OCI-LY1 (cell line): ENCODE measurements at regions not wholly inside any gene's neighbourhood (a gene's known extent, or its start where the extent isn't known, plus 50 kb on each side); places are given as distances from the start of the nearest gene placed in this dataset.

Experiments used
- EZH2 ChIP-seq: fragments of 200-600 bp; sonication (generic), shearing (Covaris generic); IDR thresholded peaks from 2 replicates; pipeline ENCODE4 v1.8.0; 2017; ENCODE audit warnings: borderline replicate concordance, mixed run types, mild to moderate bottlenecking, antibody characterized with exemption, low read length, moderate library complexity, mixed read lengths
- TF ChIP-seq, protein P1 (sequence below): fragments of 200-600 bp; sonication (generic), shearing (Covaris generic); IDR thresholded peaks from 2 replicates; pipeline ENCODE4 v1.5.1; 2017; ENCODE audit warnings: mild to moderate bottlenecking, antibody characterized with exemption, low read length, moderate library complexity, mixed read lengths

GRCh38 chr2:48240912-48241311 lies 73.6 kb upstream of the FOXN2 start:
- no peak for TF ChIP-seq EZH2
- TF ChIP-seq, protein P1, sequence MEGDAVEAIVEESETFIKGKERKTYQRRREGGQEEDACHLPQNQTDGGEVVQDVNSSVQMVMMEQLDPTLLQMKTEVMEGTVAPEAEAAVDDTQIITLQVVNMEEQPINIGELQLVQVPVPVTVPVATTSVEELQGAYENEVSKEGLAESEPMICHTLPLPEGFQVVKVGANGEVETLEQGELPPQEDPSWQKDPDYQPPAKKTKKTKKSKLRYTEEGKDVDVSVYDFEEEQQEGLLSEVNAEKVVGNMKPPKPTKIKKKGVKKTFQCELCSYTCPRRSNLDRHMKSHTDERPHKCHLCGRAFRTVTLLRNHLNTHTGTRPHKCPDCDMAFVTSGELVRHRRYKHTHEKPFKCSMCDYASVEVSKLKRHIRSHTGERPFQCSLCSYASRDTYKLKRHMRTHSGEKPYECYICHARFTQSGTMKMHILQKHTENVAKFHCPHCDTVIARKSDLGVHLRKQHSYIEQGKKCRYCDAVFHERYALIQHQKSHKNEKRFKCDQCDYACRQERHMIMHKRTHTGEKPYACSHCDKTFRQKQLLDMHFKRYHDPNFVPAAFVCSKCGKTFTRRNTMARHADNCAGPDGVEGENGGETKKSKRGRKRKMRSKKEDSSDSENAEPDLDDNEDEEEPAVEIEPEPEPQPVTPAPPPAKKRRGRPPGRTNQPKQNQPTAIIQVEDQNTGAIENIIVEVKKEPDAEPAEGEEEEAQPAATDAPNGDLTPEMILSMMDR = no peak
